Aorta (tissue), 5 donors: ENCODE measurements at regions not wholly inside any gene's neighbourhood (a gene's known extent, or its start where the extent isn't known, plus 50 kb on each side); places are given as distances from the start of the nearest gene placed in this dataset.

ENCODE experiments used
- ATAC-seq: fragments of 200-7000 bp; cut with Tn5 transposase; one replicate; pipeline ENCODE4 v1.9.1; 2022; ENCODE audit warnings: moderate library complexity; ENCODE audit not compliant: low FRiP score
- DNase-seq, 2 donors: peaks; one replicate each; pipeline ENCODE4 v3.0.0-alpha.2; 2020
- H3K27ac ChIP-seq, 2 donors: one replicate each; pipeline ENCODE4 v1.5.1; 2013; ENCODE audit warnings: low read length in 2 of 2, mild to moderate bottlenecking in 2 of 2, moderate library complexity in 2 of 2, control low read depth in 1 of 2, inconsistent platforms in 1 of 2, low read depth in 1 of 2
- H3K27me3 ChIP-seq, 2 donors: one replicate each; pipeline ENCODE4 v1.6.1; 2013; ENCODE audit warnings: control low read depth in 1 of 2, low read length in 1 of 2, mild to moderate bottlenecking in 1 of 2, moderate library complexity in 1 of 2; ENCODE audit not compliant: insufficient read depth in 2 of 2, control insufficient read depth in 1 of 2
- H3K36me3 ChIP-seq, 2 donors: one replicate each; pipeline ENCODE4 v1.6.1; 2013; ENCODE audit warnings: control low read depth in 1 of 2, low read length in 1 of 2, mild to moderate bottlenecking in 1 of 2; ENCODE audit not compliant: insufficient read depth in 2 of 2, control insufficient read depth in 1 of 2
- H3K4me1 ChIP-seq, 2 donors: one replicate each; pipeline ENCODE4 v1.6.1; 2013; ENCODE audit warnings: low read length in 2 of 2, control low read depth in 1 of 2, mild to moderate bottlenecking in 1 of 2, moderate library complexity in 1 of 2; ENCODE audit not compliant: insufficient read depth in 2 of 2, control insufficient read depth in 1 of 2
- H3K4me3 ChIP-seq, 2 donors: one replicate each; pipeline ENCODE4 v1.5.1; 2013; ENCODE audit warnings: low read length in 2 of 2, control low read depth in 1 of 2, mild to moderate bottlenecking in 1 of 2
- H3K9me3 ChIP-seq: one replicate; pipeline ENCODE4 v1.6.1; 2013; ENCODE audit warnings: mild to moderate bottlenecking, low read length; ENCODE audit not compliant: control insufficient read depth
- WGBS, 2 donors: extraction: QIAGEN DNeasy Blood & Tissue Kit; methylation state at CpG; one replicate each; pipeline ENCODE4 v1.1.7; 2013; 5-methylcytosine and 5-hydroxymethylcytosine counted together
- intact Hi-C, 2 donors: fragments of 100-400 bp; cut with DNase I; formaldehyde crosslinking; loops; one replicate each; pipeline versions ENCODE4 v1.14.2 to v1.15.0; 2022
- donor health status: healthy with polysubstance abuse.
- donor health status: Bipolar disorder and iron deficiency.
- donor health status: DM: no; HTN: no; CAD: no.
- donor health status: DM: no; HTN: no; CAD: no.
- donor health status: DM: yes; HTN: yes; CAD: no.

DNA sequence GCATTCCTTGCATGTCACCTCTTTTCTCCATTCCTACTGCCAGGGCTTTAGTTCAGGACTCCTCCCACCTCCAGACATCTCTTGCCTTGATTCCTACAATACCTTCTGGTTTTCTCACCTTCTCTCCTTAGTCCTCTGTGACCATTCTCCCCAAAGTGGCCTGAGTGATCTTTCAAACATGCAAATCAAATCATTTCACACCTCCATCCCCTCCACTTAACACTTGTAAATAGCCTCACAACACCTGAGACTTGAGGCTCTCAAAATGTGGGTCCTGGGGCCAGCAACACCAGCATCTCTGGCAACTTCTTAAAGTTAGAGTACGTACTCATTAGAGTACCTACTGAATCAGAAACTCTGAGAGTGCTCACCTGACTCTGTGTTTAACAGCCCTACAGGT lies 68.4 kb downstream of the RTL9 start:
- H3K9me3 ChIP-seq = no peaks in the 10 kb centered on the region
- no peak overlapping the region for H3K27ac ChIP-seq
- no peaks in the 10 kb centered on the region for H3K4me1 ChIP-seq
- 83 to 99% methylated on average over 1 of the region's 1 CpG for WGBS, 2 donors
- ATAC-seq (no peak), DNase-seq (no peak)
- intact Hi-C loops = no loop called here
- H3K36me3 ChIP-seq = no peaks in the 10 kb centered on the region
- no peak overlapping the region for H3K4me3 ChIP-seq
- H3K27me3 ChIP-seq = no peaks in the 10 kb centered on the region

DNA sequence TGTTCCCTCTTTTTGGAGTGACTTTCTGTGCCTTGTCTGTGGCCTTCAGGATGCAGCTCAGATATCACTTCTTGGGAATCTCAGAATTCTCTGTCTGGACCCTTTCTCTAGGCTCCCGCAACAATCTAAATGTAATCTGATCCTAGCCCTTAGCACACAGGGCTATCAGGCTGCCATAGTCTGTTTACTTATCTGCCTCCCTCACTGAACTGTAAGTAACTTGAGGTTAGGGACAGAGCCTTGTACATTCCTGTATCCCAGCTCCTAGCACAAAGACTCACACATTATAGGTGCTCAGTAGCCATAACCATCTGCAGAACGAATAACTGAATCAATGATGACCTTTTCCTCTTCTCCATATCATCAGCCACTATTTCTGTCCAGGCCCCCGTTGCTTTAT lies 69.5 kb downstream of the RTL9 start:
- WGBS, 2 donors = 69 to 90% methylated on average over 3 of the region's 3 CpGs
- Histone ChIP-seq H3K9me3 (no peaks in the 10 kb centered on the region), H3K27me3 (no peaks in the 10 kb centered on the region), H3K36me3 (no peaks in the 10 kb centered on the region), H3K4me3 (no peak overlapping the region), H3K4me1 (no peaks in the 10 kb centered on the region), H3K27ac (no peak overlapping the region)
- DNase-seq (no peak), ATAC-seq (no peak)
- intact Hi-C loops = no loop called here

DNA sequence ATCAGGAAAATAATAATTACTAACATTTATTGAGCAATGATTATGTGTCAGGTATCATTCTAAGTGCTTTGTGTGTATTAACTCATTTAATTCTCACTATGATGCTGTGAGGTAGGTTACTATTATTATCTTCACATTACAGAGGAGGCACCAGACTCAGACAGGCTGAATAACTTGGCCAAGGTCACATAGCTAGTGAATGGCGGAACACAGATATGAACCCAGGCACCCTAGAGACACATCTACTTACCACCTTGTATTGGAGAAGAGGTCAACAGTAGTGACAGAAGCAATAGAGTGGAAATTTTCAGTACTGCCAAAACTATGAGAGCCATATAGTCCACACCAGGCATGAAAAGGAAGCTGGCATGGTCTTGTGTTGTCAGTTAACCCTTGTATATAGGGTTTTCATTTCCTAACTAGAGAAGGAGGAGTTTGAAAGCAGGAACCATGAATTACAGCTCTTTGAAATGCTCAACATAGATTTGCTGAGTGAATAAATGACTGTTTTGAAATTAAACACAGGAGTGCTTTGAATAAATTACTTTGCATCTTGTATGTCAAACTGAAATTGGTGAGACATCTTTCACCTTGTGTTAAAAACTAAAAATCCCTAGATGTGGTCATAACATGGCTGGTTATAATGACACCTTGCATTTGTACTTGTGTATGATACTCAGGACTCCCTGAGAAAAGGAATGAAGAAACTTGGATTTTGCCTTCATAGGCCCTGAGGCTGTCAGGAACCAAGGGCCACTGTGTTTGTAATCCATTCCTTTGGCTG lies 71.8 kb downstream of the RTL9 start:
- no peaks in the 10 kb centered on the region for H3K9me3 ChIP-seq
- H3K27me3 ChIP-seq = no peaks in the 10 kb centered on the region
- intact Hi-C loops = no loop called here
- WGBS, 2 donors = 92 to 96% methylated on average over 1 of the region's 1 CpG
- H3K36me3 ChIP-seq = no peaks in the 10 kb centered on the region
- no peak for ATAC-seq
- DNase-seq = no peak
- no peak overlapping the region for H3K27ac ChIP-seq
- no peaks in the 10 kb centered on the region for H3K4me1 ChIP-seq
- H3K4me3 ChIP-seq = no peak overlapping the region

DNA sequence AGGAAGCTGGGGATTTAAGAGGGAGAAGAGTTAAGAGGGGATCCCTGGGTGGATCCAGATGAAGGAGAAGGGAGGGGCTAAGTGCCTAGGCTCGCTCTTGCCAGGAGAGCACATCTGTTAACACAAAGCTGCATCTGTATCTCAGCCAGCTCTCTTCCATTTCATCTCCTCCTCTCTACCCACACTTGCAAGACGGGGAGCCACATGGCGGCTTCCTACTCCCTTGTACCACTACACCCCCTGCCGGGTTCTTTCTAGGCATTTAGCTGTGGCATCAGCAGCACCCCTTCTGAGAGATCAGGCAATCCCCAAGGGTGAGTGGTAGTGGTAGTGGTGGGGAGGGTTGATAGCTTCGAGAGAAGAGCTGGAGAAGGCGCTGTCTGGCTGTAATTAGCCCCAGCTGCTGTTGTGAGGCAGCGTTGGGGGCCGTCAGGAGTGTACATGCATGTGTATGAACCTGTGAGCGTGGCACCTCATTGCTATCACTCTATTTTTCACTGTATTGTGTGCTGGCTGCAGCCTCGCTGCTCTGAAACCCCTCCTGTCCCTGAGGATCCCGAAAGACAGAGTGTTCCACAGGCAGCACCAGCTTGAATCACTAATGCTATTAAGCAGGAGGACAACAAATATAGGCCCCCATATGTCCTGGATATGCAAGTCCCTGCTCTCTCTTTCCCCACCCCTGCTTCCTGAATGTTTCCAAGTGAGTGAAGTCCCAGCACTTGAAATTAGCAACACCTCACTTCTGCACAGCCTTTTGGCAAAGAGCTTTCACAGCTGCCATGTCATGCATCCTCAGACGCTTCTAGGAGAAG lies 73.7 kb downstream of the RTL9 start:
- DNase-seq (no peak), ATAC-seq (no peak)
- Histone ChIP-seq H3K36me3 (no peaks in the 10 kb centered on the region), H3K27ac (no peak overlapping the region), H3K27me3 (no peaks in the 10 kb centered on the region), H3K4me3 (no peak overlapping the region), H3K9me3 (no peaks in the 10 kb centered on the region), H3K4me1 (no peaks in the 10 kb centered on the region)
- WGBS, 2 donors = 70 to 92% methylated on average over 12 of the region's 12 CpGs
- intact Hi-C loops = no loop called here

DNA sequence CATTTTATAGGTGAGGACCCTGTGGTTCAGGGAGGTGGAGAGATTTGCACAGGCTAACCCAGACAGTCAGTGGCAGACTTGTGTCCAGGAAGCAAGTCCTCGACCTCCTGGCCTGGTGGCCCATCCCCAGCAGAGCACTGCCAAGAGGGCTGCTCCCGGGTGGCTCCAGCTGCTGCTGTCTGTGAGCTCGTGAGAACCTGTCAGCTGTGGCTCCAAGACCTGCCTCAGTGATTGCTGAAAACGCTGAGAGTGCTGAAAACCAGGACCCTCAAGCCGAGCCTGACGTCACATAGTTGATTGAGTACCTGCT lies 74.2 kb downstream of the RTL9 start:
- WGBS, 2 donors = 53 to 72% methylated on average over 6 of the region's 6 CpGs
- no peaks in the 10 kb centered on the region for H3K4me1 ChIP-seq
- H3K27ac ChIP-seq = no peak overlapping the region
- intact Hi-C loops = no loop called here
- H3K9me3 ChIP-seq = no peaks in the 10 kb centered on the region
- H3K36me3 ChIP-seq = no peaks in the 10 kb centered on the region
- no peak for DNase-seq
- H3K4me3 ChIP-seq = no peak overlapping the region
- no peaks in the 10 kb centered on the region for H3K27me3 ChIP-seq
- ATAC-seq = no peak

DNA sequence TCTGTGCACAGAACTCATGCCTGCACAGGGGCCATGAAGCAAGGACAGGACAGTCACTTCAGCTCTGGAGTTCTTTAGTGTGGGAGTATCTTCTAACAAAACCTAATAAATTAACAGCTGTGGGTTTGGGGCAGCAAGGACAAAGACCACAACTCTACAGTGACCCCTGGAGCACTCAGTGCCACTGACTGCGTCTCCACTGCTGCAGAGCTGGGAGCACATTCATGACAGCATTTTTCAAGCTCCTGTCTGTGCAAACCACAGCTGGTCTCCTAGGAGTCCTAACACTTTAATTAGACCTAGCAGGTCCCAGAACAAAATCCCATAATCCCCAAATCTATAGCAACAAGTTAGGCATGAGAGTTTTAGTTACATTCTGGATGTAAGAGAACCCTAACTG lies 76.5 kb downstream of the RTL9 start:
- no peaks in the 10 kb centered on the region for H3K4me1 ChIP-seq
- no peaks in the 10 kb centered on the region for H3K36me3 ChIP-seq
- DNase-seq = no peak
- no peak overlapping the region for H3K4me3 ChIP-seq
- H3K27ac ChIP-seq = no peak overlapping the region
- H3K27me3 ChIP-seq = no peaks in the 10 kb centered on the region
- no peaks in the 10 kb centered on the region for H3K9me3 ChIP-seq
- intact Hi-C loops = no loop called here
- no peak for ATAC-seq
- WGBS, 2 donors = 78 to 94% methylated on average over 1 of the region's 1 CpG

DNA sequence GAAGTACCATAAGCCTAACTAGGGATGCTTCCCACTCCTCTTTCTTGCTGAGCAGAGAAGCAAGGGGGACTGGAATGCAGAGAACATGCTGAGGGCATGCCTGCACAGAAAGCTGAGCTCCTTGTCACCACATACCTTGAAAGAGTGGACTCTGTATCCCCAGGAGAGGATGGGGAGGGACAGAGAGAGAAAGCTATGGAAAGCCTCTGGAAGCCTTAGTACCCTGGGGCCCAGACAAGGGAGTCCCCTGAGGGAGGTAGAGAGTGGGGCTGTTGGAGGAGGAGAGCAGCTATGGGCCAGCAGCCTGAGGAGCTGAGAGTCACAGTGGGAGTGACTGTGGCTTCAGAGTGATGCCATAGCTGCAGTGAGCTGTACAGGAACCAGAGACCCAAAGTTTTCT lies 77.9 kb downstream of the RTL9 start:
- Histone ChIP-seq H3K4me3 (no peak overlapping the region), H3K9me3 (no peaks in the 10 kb centered on the region), H3K27ac (no peak overlapping the region), H3K27me3 (no peaks in the 10 kb centered on the region), H3K36me3 (no peaks in the 10 kb centered on the region), H3K4me1 (no peaks in the 10 kb centered on the region)
- ATAC-seq (no peak), DNase-seq (no peak)
- intact Hi-C loops = no loop called here

DNA sequence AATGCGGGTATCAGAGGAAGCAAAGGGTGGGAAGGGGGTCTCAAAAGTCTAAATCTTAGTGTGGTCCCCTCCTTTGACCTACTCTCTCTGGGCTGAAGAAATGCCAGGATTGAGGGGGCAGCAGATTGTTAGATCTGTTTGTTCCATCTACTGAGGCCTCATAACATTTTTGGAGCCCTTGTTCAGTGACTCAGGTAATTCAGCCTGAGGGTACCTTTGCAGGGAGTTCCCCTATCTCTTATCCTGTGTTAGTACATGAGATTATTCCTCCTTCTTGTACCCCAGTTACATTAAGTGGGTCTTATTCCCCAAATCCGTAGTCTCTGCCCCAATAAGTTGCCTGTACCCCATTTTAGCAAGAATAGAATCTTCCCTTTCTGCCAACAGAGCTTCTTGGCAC lies 79.0 kb downstream of the RTL9 start:
- 45 to 65% methylated on average over 2 of the region's 2 CpGs for WGBS, 2 donors
- intact Hi-C loops = no loop called here

More for the DNA sequence above, 79.0 kb downstream of the RTL9 start:
- Histone ChIP-seq H3K36me3 (no peaks in the 10 kb centered on the region), H3K9me3 (no peaks in the 10 kb centered on the region), H3K27me3 (no peaks in the 10 kb centered on the region), H3K4me1 (no peaks in the 10 kb centered on the region), H3K27ac (no peak overlapping the region), H3K4me3 (no peak overlapping the region)
- DNase-seq (no peak), ATAC-seq (no peak)
